GM21423 (cell line): ENCODE measurements at regions not wholly inside any gene's neighbourhood (a gene's known extent, or its start where the extent isn't known, plus 50 kb on each side); places are given as distances from the start of the nearest gene placed in this dataset.

Experiments
- ATAC-seq: cut with Tn5 transposase; IDR thresholded peaks from one replicate; pipeline ENCODE4 v1.9.1; 2021; ENCODE audit warnings: mild to moderate bottlenecking, moderate library complexity; ENCODE audit not compliant: unreplicated experiment

DNA sequence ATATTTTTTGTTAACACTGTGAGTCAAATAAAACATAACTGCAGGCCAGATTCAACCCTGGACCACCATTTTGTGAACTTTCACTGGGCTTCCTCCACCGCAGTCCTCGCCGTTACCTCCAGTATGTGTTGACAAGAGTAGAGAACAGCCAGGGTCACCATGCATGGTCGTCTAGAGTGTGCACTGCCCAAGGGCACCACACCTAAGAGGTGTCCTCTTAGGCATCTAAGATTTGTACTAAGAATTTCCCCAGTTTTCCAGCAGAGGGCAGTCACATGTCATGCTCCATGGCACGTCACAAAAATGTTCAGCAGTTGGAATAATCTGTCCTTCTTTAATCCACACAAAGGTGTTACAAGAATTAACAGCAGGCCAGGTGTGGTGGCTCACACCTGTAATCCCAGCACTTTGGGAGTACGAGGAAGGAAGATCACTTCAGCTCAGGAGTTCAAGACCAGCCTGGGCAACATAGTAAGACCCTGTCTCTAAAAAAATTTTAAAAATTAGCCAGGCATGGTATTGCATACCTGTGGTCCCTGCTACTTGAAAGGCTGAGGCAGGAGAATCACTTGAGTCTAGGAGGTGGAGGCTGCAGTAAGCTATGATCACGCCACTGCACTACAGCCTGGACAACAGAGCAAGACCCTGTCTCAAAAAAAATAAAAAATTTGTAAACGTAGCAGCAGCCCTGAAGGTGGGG lies 71.2 kb upstream of the FOXK1 start:
- peak; percentile 66 for ATAC-seq

DNA sequence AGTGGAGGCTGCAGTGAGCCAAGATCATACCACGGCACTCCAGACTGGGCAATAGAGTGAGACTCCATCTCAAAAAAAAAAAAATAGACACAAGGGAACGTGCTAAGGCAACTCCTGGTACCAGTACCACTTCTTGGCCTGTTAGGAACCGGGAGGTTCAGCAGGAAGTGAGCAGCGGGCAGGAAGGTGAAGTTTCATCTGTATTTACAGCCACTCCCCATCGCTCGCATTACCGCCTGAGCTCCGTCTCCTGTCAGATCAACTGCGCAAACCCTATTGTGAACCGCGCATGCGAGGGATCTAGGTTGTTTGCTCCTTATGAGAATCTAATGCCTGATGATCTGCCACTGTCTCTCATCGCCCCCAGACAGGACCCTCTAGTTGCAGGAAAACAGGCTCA lies 69.9 kb upstream of the FOXK1 start:
- ATAC-seq, result no peak

DNA sequence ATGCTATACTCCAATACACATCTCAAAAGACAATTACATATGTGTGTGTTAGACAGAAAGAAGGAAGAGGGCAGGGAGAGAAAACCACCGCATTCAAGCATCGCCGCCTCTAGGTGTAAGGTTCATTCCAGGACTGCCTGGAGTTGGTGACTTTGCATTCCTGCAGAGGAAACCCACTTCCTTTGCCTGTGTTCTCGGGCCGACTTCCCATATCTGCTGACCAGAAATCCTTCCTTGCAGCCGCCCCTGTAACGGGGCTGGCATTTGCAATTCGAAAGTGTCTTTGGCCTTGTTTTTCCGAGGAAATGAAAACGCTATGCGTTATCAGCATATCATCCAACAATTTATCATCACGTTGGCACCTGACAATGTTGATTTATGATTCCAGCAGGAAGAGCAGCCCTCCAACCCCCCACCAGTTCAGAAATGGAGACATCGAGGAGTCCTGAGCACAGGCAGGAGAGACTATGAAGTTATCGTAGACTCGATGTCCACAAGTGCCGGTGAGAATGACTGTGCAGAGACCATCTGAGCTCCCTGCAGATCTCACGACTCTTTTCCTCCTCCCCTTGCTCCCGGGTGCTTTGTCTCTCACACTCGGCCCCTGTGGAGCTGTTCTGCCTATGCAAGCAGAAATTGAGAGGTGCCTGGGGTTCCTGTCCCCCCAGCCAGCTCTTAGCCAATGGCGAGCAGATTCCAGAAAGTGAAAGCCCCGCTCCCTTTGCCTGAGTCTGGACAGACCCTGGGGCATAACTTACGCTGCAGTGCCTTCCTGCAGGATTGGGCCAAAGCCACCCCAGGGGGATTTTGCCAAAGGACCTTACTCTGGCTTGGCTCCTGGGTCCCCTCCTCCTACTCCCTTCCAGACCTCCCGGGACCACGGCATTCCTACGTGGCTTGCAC lies 68.9 kb upstream of the FOXK1 start:
- ATAC-seq, result no peak

DNA sequence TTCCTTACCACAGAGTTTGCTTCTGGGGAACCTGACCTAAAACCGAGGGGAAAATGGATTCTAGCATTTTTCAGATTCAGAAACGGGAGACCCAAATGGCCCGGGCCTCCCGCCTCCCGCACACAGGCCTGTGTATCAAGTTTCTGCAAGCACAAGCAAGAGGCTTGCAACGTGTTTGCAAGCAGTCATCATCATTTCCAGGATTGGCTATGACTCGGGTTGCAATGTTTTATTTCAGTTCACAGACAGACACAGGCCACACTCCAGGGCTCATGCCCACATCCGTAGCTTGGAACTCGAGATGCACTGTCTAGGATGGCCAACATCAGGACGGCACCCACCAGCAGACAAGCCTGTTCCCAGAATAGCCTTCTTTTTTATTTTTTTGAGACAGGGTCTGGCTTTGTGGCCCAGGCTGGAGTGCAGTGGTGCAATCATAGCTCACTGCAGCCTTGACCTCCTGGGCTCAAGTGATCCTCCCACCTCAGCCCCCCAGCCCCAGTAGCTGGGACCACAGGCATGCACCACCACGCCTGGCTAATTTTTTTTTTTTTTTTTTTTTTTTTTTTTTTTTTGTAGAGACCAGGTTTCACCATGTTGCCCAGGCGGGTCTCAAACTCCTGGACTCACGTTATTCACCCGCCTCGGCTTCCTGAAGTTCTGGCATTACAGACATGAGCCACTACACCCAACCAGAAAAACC lies 68.1 kb upstream of the FOXK1 start:
- no peak for ATAC-seq

DNA sequence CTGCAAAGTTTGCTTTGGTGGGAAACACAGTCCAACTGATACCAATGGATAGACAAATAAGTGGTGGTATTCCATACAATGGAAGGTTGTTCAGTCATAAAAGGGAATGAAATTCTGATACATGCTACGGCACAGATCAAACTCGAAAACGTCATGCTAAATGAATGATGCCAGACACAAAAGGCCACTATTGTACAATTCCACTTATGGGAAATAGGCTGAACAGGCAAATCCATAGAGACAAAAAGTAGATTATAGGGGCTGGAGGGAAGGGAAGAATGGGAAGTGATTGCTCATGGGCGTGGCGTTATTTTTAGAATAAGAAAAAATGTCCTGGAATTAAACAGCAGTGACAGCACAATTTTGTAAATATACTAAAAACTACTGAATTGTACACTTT lies 66.0 kb upstream of the FOXK1 start:
- ATAC-seq, result no peak

DNA sequence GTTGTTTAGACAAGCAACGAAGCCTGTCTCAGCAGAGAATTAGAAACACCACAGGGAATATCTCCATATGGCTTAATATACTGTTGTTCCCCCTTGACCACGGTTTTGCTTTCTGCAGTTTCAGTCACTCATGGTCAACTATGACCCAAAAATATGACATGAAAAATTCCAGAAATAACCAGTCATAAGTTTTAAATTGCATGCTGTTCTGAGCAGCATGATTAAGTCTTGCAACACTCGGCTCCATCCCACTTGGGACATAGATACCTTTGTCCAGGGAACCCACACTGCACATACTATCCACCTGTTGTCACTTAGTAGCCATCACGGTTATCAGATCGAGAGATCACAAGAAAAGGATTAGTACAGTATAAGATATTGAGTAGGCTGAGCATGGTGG lies 60.7 kb upstream of the FOXK1 start:
- no peak for ATAC-seq

DNA sequence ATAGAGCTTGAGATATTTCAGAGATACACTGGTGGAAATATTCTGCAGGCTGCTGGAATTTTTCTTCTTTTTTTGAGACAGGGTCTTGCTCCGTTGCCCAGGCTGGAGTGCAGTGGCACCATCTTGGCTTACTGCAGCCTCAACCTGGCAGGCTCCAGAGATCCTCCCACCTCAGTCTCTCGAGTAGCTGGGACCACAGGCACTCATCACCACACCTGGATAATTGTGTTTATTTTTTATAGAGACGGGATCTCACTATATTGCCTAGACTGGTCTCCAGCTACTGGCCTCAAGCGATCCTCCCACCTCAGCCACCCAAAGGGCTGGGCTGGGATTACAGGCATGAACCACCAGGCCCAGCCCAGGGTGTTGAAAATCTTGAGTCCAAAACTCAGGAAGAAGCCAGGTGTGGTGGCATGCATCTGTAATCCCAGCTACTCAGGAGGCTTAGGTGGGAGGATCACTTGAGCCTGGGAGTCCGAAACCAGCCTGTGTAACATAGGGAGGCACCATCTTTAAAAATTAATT lies 55.7 kb upstream of the FOXK1 start:
- ATAC-seq, result no peak

DNA sequence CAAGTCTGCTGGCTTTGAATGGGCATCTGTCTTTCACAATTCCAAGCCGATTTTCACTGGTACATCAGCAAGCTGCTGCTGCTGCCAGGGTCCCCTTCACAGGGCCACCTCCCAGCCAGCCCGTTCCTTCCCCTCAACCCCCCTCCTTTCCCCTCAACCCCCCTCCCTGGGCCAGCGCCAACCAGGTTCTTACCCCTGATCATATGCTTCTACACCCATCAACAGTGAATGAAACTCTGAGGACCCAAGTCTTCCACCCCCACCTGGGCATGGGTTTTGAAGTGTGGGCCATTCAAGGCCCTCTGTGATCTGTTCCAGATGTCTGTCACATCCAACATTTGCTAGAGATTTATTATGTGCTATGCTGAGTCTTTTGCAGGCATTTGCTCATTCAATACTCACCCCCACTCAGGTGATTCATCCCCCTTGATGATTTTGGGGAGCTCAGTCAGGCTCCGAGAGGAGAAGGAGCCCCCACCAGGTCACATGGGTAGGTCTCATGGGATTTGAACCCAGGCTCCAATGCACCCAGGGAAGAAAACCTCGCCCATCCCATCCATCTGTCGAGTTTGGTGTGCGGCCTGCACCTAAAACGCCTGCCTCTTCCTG lies 52.7 kb upstream of the FOXK1 start:
- no peak for ATAC-seq

DNA sequence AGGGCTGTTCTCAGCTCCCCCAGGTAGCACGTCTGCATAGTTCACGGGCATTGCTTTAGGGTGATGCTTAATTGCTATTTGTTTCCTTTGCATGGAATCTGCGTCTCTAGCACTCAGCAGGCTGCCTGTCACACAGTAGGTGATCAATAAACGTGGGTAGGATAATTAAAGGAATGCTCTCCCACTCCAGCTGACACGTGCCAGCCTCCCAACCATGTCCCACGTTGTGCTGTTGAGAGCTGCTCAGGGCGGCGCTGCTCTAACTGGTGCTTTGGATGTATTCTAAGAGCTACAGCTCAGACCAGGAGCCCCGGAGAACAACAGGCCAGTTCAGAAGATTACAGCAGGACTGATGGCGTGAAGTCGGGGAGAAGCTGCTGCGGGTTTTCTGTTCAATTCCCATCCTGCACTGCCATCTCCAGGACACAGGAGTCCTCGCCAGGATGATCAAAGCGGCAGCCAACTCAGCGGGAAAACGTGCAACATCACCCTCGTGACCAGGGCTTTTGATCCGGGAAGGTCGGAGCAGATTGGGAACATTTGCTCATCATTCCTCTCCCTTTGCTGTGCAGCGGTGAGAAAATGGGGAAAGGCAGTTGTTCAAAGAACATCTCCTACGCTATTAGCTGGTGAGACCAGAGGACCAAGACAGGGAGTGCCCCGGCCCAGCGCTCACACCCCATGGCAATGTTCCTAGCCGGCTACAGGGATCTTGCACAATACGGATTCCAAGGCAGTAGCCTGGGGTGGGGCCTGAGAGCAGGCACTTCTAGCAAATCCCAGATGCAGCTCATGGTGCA lies 50.5 kb upstream of the FOXK1 start:
- no peak for ATAC-seq
